Smooth muscle cell (in vitro differentiated cells): ENCODE measurements at regions not wholly inside any gene's neighbourhood (a gene's known extent, or its start where the extent isn't known, plus 50 kb on each side); places are given as distances from the start of the nearest gene placed in this dataset.

Experiments
- DNase-seq: peaks from one replicate; lab custom pipeline; 2025; ENCODE audit not compliant: unreplicated experiment; lab: John Stamatoyannopoulos, UW
- H2AFZ ChIP-seq: fragments of 200-600 bp; sonication (generic); 2 replicates; pipeline ENCODE4 v1.6.0; 2016; ENCODE audit warnings: antibody characterized with exemption, low read depth, mild to moderate bottlenecking
- H3F3A ChIP-seq: fragments of 200-600 bp; sonication (generic); 2 replicates; pipeline ENCODE4 v1.6.0; 2017; ENCODE audit warnings: antibody characterized with exemption, low read depth
- H3K27ac ChIP-seq: fragments of 200-600 bp; sonication (generic); 2 replicates; pipeline ENCODE4 v1.5.1; 2016; ENCODE audit warnings: low read depth, mild to moderate bottlenecking
- H3K27me3 ChIP-seq: fragments of 200-600 bp; sonication (generic); 2 replicates; pipeline ENCODE4 v1.6.1; 2016; ENCODE audit warnings: low read depth, mild to moderate bottlenecking
- H3K36me3 ChIP-seq: fragments of 200-600 bp; sonication (generic); 2 replicates; pipeline ENCODE4 v1.5.1; 2016; ENCODE audit warnings: low read depth
- H3K4me1 ChIP-seq: fragments of 200-600 bp; sonication (generic); 2 replicates; pipeline ENCODE4 v1.5.1; 2016; ENCODE audit warnings: low read depth
- H3K4me2 ChIP-seq: fragments of 200-600 bp; sonication (generic); 2 replicates; pipeline ENCODE4 v1.6.0; 2016; ENCODE audit warnings: mild to moderate bottlenecking
- H3K4me3 ChIP-seq: fragments of 200-600 bp; sonication (generic); 2 replicates; pipeline ENCODE4 v1.5.1; 2016; ENCODE audit warnings: mild to moderate bottlenecking
- H3K79me2 ChIP-seq: fragments of 200-600 bp; sonication (generic); 2 replicates; pipeline ENCODE4 v1.6.0; 2016; ENCODE audit warnings: low read depth, mild to moderate bottlenecking
- H3K9ac ChIP-seq: fragments of 200-600 bp; sonication (generic); 2 replicates; pipeline ENCODE4 v1.6.0; 2016; ENCODE audit warnings: low read depth
- H3K9me3 ChIP-seq: fragments of 200-600 bp; sonication (generic); replicated peaks from 2 replicates; pipeline ENCODE4 v1.5.1; 2016; ENCODE audit warnings: low read depth
- H4K20me1 ChIP-seq: fragments of 200-600 bp; sonication (generic); 2 replicates; pipeline ENCODE4 v1.6.0; 2016; ENCODE audit warnings: low read depth
- CTCF ChIP-seq: fragments of 200-600 bp; sonication (generic); IDR thresholded peaks from 2 replicates; pipeline ENCODE4 v1.5.1; 2017; ENCODE audit warnings: borderline replicate concordance, mild to moderate bottlenecking, antibody characterized with exemption; ENCODE audit not compliant: insufficient read depth, poor library complexity, severe bottlenecking
- WGBS: methylation state at CpG from one replicate; pipeline ENCODE4 v1.1.7; 2016; ENCODE audit warnings: low lambda C conversion rate; 5-methylcytosine and 5-hydroxymethylcytosine counted together

GRCh38 chr7:113775804-113776203 lies 143.0 kb downstream of the PPP1R3A start:
- TF ChIP-seq CTCF = no peak
- Histone ChIP-seq H3K4me2 (no peak overlapping the region), H4K20me1 (no peaks in the 10 kb centered on the region), H3K27me3 (no peaks in the 10 kb centered on the region), H3K79me2 (no peaks in the 10 kb centered on the region), H3K4me3 (no peak overlapping the region), H3K36me3 (no peaks in the 10 kb centered on the region), H3K27ac (no peak overlapping the region), H2AFZ (no peak overlapping the region), H3K9me3 (no peaks in the 10 kb centered on the region), H3K9ac (no peak overlapping the region), H3K4me1 (no peaks in the 10 kb centered on the region), H3F3A (no peaks in the 10 kb centered on the region)
- no peak for DNase-seq
- 90% methylated on average over 1 of the region's 1 CpG for WGBS

GRCh38 chr7:113775401-113775800 lies 143.4 kb downstream of the PPP1R3A start:
- H3K27ac ChIP-seq = no peak overlapping the region
- no peaks in the 10 kb centered on the region for H3K79me2 ChIP-seq
- WGBS = 62% methylated on average over 1 of the region's 1 CpG
- H3K4me3 ChIP-seq = no peak overlapping the region
- H2AFZ ChIP-seq = no peak overlapping the region
- no peaks in the 10 kb centered on the region for H3K27me3 ChIP-seq
- no peaks in the 10 kb centered on the region for H4K20me1 ChIP-seq
- no peak overlapping the region for H3K9ac ChIP-seq
- no peak for TF ChIP-seq CTCF
- H3K4me2 ChIP-seq = no peak overlapping the region
- no peaks in the 10 kb centered on the region for H3K36me3 ChIP-seq
- H3K4me1 ChIP-seq = no peaks in the 10 kb centered on the region
- H3K9me3 ChIP-seq = no peaks in the 10 kb centered on the region
- no peak for DNase-seq
- H3F3A ChIP-seq = no peaks in the 10 kb centered on the region

- Histone ChIP-seq H3K4me2 (no peak overlapping the region), H3K9me3 (no peaks in the 10 kb centered on the region), H3K4me3 (no peak overlapping the region), H3K79me2 (no peaks in the 10 kb centered on the region), H3K27me3 (no peaks in the 10 kb centered on the region), H3K27ac (no peak overlapping the region), H3K36me3 (no peaks in the 10 kb centered on the region), H3K9ac (no peak overlapping the region), H3F3A (no peaks in the 10 kb centered on the region), H2AFZ (no peak overlapping the region), H4K20me1 (no peaks in the 10 kb centered on the region), H3K4me1 (no peaks in the 10 kb centered on the region)
- TF ChIP-seq CTCF = peak; percentile 71
- DNase-seq = no peak
- WGBS = 34% methylated on average over 3 of the region's 3 CpGs
These were observed 144.5 kb downstream of the PPP1R3A start for GRCh38 chr7:113774182-113774807.

GRCh38 chr7:113770146-113770738 lies 148.6 kb downstream of the PPP1R3A start:
- no peaks in the 10 kb centered on the region for H4K20me1 ChIP-seq
- DNase-seq = no peak
- no peaks in the 10 kb centered on the region for H3K79me2 ChIP-seq
- no peak overlapping the region for H3K4me2 ChIP-seq
- H3K27ac ChIP-seq = no peak overlapping the region
- H3F3A ChIP-seq = no peaks in the 10 kb centered on the region
- H3K27me3 ChIP-seq = no peaks in the 10 kb centered on the region
- no peaks in the 10 kb centered on the region for H3K4me1 ChIP-seq
- H3K9ac ChIP-seq = no peak overlapping the region
- no peak overlapping the region for H2AFZ ChIP-seq
- 94% methylated on average over 12 of the region's 12 CpGs for WGBS
- TF ChIP-seq CTCF = no peak
- no peaks in the 10 kb centered on the region for H3K36me3 ChIP-seq
- H3K9me3 ChIP-seq = no peaks in the 10 kb centered on the region
- H3K4me3 ChIP-seq = no peak overlapping the region
